RPMI7951 (cell line): ENCODE measurements at regions not wholly inside any gene's neighbourhood (a gene's known extent, or its start where the extent isn't known, plus 50 kb on each side); places are given as distances from the start of the nearest gene placed in this dataset.
A peak's percentile ranks its signal among the peaks of the same experiment; 100 is the strongest.
"Not testable (repeated sequence)": the region's sequence is repeated elsewhere in the genome, so short reads cannot be mapped to it uniquely, and the experiment has no call there.

Source experiments
- DNase-seq: peaks from one replicate; pipeline ENCODE4 v3.0.0-alpha.2; 2012; ENCODE audit warnings: low read depth

DNA sequence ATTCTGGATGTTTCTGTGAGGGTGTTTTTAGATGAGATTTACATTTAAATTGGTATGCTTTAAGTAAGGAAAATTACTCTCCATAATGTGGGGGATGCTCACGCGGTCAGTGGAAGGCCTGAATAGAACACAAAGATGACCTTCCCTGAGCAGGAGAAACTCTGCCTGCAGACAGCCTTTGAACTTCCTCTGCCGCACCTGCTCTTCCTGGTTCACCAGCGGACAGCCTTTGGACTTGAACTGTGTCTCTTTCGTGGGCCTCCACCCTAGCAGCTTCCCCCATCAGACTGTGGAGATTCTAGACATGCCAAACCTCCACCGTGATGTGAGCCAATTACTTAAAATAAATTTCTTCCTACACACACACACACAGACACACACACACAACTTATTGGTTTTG, 210.7 kb downstream of the EFCAB11 start:
- DNase-seq, result no peak

- DNase-seq, result no peak
Measured at GRCh38 chr14:89740241-89740640, 214.3 kb downstream of the EFCAB11 start.

DNA sequence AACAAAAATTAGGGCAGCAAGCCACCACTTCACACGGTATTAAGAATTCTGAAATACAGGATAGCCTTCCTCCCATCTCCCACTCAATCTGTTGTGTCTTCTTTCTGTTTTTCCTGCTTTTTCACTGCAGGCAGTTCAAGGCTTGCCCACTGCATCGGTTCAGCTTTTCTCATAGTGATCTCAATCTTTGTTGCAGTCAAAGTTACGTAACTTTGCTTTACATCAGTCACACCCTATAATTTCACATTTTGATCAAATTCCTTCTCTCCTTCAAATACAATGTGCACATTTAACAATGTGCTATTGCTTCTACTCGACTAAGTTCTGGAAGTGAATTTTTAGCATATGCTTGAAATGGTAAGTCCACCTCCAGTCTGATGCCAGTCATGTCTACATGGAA, 217.6 kb downstream of the EFCAB11 start:
- no peak for DNase-seq

GRCh38 chr14:89731396-89731933, 223.1 kb downstream of the EFCAB11 start:
- DNase-seq, result no peak

DNA sequence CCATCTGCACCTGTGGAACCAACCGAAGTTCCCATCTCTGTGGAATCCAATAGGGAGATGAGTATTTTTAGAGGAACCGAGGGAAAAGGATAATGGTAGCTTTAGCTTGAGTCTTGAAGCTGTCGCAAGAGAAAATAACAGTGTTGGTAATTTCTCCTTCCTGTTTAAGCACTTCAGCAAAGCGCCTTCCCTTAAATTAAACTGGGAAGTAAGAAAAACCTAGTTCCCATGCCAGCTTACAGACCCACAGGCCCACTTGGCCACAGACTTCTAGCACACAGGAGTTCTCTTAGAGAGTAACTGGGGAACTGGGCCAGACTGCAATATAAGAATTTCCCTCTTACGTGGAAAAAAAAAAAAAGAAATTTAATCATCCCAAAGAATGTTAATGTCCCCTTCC, 223.8 kb downstream of the EFCAB11 start:
- no peak for DNase-seq

DNA sequence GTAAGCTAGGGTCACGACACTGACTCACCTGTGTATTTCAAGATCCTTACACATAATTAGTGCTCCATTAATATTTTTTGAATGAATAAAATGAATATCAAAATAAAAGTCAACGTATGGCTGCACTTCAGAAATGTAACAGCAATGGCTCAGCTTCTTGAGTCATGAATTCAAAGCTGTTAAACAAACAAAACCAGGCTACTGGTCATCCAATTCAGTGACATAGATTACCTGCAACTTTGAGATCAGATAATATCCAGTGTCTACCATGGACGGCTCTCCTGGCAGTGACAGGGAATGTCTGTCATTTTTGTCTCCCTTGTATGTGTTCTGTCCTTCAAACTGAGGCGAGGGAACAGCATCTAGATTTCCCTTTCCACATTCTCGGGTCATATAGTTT, 225.6 kb downstream of the EFCAB11 start:
- DNase-seq, result no peak

GRCh38 chr14:89726226-89726625, 228.3 kb downstream of the EFCAB11 start:
- DNase-seq, result not testable (repeated sequence)

GRCh38 chr14:89724628-89724960, 229.9 kb downstream of the EFCAB11 start:
- DNase-seq, result peak; percentile 6

DNA sequence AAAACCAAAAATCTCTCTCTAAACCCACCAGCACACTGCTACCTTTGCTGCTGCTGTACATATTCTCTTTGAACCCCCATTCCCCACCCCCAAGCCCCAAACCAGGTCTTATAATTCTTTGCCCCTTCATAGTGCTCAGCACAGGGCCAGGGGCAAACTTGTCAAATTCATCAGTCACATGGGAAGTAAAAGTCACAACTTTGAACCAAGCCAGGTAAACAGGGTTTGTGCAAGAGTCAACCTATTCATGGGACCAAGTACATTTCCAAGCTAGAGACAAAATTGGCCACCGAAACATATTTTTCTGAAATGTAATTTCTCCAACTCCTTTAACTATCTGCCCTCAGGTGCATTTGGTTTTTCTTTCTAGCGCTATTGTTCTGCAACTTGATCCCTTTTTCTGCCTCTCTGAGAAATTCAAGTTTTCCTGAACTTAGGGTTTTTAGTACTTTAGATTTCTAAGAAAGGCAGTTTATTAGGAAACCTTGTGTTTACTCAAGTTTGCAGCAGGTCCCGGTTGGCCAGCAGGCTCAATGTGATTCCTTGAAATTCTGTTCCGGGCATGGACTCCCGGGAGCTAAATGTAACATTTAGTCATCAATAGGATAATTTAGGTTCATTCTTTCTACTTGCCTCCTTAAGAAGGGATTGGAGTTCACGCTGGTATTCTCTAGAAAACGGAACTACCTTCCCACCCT, 230.5 kb downstream of the EFCAB11 start:
- no peak for DNase-seq

GRCh38 chr14:89721956-89722355, 232.6 kb downstream of the EFCAB11 start:
- DNase-seq, result no peak

- DNase-seq, result no peak
Measured at GRCh38 chr14:89720741-89721729, 233.5 kb downstream of the EFCAB11 start.

- no peak for DNase-seq
Measured at GRCh38 chr14:89720076-89720687, 234.3 kb downstream of the EFCAB11 start.

- DNase-seq, result no peak
Measured at GRCh38 chr14:89719366-89720075, 235.0 kb downstream of the EFCAB11 start.

DNA sequence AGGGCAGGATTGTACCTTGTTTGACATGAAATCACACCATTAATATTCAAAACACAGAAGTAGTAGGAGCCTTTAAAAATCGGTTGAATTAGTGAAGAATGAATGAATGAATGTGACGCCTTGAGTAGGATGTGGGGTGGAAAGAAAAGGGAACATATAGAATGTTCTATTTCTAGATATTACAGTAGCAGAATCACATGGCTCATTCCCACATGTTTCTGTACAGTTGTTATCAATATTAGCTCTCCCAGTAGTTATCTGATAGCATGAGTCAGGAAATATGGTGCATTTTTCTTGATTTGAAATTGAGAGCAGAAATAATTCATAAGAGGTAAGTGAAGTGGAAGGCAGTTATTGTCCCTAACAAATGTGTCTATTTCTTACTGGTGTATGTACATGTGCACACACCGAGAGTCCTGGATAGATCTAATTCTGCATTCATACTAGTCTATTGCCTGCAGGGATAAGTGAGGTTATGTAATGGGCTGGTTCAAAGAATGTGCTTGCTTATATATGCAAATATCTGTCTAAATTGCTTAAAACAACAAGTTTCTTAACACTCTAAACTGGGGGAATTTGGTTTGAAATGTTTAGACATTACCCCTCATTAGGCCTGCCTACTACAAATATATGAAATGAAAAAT, 245.4 kb downstream of the EFCAB11 start:
- no peak for DNase-seq

DNA sequence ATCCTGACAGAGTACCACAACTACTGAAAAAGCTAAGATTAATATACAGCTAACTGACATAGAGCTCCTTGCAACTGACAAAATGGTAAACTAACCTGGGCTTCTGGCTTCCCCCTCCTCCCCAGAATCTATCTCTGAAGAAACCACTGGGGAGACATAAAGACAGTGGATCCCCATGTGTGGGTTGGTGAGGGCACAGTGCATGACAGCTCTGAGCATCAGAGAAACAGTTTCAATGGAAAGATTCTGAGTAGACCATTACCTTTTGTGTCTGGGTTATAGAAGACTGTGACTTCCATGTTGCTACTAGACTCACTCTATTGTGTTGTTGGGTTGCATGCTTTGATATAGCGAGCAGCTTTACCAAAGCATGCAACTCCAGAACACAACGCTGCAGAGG, 247.4 kb downstream of the EFCAB11 start:
- no peak for DNase-seq

DNA sequence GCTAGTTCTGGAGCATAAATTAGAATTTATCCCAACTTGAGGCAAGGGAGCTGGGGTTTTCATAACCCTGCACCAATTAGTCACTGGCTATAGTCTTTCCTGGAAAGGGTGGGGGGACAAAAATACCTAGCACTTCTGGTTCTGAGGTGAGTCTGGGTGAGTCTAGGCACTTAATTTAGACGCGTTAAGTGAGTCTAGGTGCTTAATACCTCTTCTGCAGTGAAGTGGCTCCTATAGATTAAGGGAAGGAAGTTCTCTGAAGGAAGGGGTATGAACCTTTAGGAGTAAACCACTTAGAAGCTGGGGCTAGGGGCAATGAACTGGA, 251.7 kb downstream of the EFCAB11 start:
- no peak for DNase-seq

GRCh38 chr14:89702073-89702875, 252.3 kb downstream of the EFCAB11 start:
- DNase-seq, result peak; percentile 29

DNA sequence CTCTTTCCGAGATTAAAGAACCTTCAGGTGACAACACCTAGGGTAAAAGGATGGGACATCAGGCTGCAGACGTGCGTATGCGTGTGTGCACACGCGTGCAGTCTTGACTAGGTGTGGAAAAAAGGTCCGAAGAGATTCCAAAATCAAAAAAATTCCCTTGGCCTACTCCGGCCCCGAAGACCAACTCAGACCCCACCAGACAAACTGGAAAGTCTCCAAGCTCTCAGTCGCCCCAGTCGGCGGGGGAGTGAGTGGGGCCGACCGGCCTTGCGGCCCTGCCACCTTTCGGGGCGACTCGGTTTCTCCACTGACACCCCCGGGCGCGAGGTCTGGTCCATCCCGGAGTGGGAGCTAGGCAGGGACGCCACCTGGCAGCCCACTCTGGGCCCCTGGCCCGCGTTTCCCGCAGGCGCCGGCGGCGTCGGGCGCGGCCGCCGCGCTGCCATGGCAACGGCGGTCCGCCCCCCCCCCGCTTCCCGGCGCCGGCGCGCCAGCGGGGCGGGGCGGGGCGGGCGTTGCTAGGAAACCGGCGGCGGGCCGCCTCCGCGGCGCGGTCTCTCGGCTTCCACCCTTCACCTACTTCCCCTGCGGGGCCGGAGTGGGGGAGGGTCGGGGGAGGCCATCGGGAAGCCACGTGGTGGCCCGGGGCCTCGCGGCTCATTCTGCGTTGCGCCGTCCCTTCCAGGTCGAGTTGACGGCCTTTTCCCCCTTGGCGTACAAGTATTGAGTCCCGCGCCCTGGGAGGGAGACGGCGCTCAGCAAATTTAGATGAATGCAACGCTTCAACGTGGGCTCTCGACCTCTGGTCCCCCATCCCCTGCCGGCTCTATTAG, 253.1 kb downstream of the EFCAB11 start:
- peak; percentile 78 for DNase-seq

DNA sequence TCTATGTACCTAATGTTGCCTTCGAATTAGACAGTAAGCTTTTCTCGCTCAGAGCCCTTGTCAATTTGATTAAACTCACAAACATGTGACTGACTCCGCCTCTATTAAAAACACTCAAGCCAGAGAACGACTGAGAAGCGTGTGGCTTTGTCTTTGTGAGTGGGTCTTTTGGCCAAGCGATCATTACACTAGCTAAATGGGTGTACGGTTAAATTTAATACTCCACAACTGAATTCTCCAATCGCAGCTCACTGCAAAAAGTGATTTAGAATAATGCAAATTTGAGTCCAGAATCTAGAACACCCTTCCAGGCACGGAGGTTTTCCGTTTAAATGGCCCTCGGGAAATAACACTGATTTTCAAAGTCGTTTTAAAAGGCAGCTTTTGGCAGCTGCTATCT, 253.7 kb downstream of the EFCAB11 start:
- DNase-seq, result peak; percentile 7

DNA sequence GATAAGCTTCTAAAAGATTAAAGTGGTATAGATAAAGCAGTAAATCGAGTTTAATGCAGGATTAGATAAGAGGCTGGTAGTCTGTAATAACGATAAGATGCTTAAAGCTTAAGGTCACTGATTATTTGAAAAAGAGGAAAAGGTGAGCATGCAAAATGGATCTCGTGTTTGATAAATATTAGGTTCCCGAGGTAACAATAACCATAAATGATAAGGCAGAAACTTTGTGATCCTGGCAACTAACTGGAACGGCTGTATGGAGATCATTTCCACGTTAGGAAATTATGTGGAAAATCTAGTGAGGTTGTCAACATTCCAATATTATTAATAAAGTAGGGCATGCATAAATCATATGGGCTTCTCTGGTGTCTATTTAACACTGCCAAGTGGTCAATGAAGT, 255.5 kb downstream of the EFCAB11 start:
- DNase-seq, result no peak
